Hepatocyte (in vitro differentiated cells): ENCODE measurements at regions not wholly inside any gene's neighbourhood (a gene's known extent, or its start where the extent isn't known, plus 50 kb on each side); places are given as distances from the start of the nearest gene placed in this dataset.

ENCODE experiments used
- CTCF ChIP-seq: fragments of 200-600 bp; sonication (generic); IDR thresholded peaks from 2 replicates; pipeline ENCODE4 v1.5.1; 2016; ENCODE audit warnings: antibody characterized with exemption, mild to moderate bottlenecking; ENCODE audit not compliant: poor library complexity
- EZH2 ChIP-seq: fragments of 200-600 bp; sonication (generic); IDR thresholded peaks from 2 replicates; pipeline ENCODE4 v1.6.1; 2016; ENCODE audit warnings: antibody characterized with exemption, mild to moderate bottlenecking, borderline replicate concordance
- EZH2phosphoT487 ChIP-seq: fragments of 200-600 bp; sonication (generic); IDR thresholded peaks from one replicate; pipeline ENCODE4 v1.6.1; 2018; ENCODE audit warnings: antibody characterized with exemption, mild to moderate bottlenecking, low read depth, moderate library complexity; ENCODE audit not compliant: unreplicated experiment, severe bottlenecking

- TF ChIP-seq CTCF, result no peak
- TF ChIP-seq EZH2, result no peak
- TF ChIP-seq EZH2phosphoT487, result no peak
Measured at GRCh38 chr4:136855886-136856285, 676.4 kb downstream of the PCDH18 start.
